ENCODE measurements at regions not wholly inside any gene's neighbourhood (a gene's known extent, or its start where the extent isn't known, plus 50 kb on each side); places are given as distances from the start of the nearest gene placed in this dataset.

- H3K36me3 Mint-ChIP-seq (ENCODE audit: low read depth), result no peaks in the 10 kb centered on the region
- H3K4me3 Mint-ChIP-seq, result no peak overlapping the region
- H3K36me3 ChIP-seq (ENCODE audit: control insufficient read depth, insufficient read depth, low read length), result no peaks in the 10 kb centered on the region
- no peak for DNase-seq
- H3K4me1 ChIP-seq (ENCODE audit: control insufficient read depth, insufficient read depth, low read length), result no peaks in the 10 kb centered on the region
- H3K4me1 Mint-ChIP-seq, result peaks cover 33% of the 10 kb centered on the region
- TF ChIP-seq, protein P1, sequence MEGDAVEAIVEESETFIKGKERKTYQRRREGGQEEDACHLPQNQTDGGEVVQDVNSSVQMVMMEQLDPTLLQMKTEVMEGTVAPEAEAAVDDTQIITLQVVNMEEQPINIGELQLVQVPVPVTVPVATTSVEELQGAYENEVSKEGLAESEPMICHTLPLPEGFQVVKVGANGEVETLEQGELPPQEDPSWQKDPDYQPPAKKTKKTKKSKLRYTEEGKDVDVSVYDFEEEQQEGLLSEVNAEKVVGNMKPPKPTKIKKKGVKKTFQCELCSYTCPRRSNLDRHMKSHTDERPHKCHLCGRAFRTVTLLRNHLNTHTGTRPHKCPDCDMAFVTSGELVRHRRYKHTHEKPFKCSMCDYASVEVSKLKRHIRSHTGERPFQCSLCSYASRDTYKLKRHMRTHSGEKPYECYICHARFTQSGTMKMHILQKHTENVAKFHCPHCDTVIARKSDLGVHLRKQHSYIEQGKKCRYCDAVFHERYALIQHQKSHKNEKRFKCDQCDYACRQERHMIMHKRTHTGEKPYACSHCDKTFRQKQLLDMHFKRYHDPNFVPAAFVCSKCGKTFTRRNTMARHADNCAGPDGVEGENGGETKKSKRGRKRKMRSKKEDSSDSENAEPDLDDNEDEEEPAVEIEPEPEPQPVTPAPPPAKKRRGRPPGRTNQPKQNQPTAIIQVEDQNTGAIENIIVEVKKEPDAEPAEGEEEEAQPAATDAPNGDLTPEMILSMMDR (conservative IDR thresholded peaks at IDR 0.05), result no peak
- peaks cover 14% of the 10 kb centered on the region for H3K9me3 ChIP-seq (ENCODE audit: control insufficient read depth, low read length)
- no peak overlapping the region for H3K9ac ChIP-seq (ENCODE audit: extremely low read depth, low read length, poor library complexity, severe bottlenecking)
- WGBS, 2 experiments (ENCODE audit: insufficient coverage in 1 of 2, insufficient read length in 1 of 2), result 86 to 93% methylated on average over 2 to 3 of the region's 4 CpGs
- no peak overlapping the region for H3K4me3 ChIP-seq (ENCODE audit: low read length)
- peaks cover 2% of the 10 kb centered on the region for H3K27me3 Mint-ChIP-seq (ENCODE audit: insufficient read depth)
- no peaks in the 10 kb centered on the region for H3K27me3 ChIP-seq (ENCODE audit: control insufficient read depth, insufficient read depth, low read length, poor library complexity, severe bottlenecking)
- no peak overlapping the region for H3K27ac ChIP-seq (ENCODE audit: low read depth, low read length)
- no peak overlapping the region for H3K27ac Mint-ChIP-seq
- H3K9me3 Mint-ChIP-seq, result peaks cover 9% of the 10 kb centered on the region
Observed at GRCh38 chr1:224791362-224791941, 138.0 kb upstream of the DNAH14 start.

GRCh38 chr1:224795591-224795990 lies 133.9 kb upstream of the DNAH14 start:
- Histone ChIP-seq H3K9me3 (ENCODE audit: control insufficient read depth, low read length) (no peaks in the 10 kb centered on the region), H3K27ac (ENCODE audit: low read depth, low read length) (no peak overlapping the region), H3K4me1 (ENCODE audit: control insufficient read depth, insufficient read depth, low read length) (no peaks in the 10 kb centered on the region), H3K36me3 (ENCODE audit: control insufficient read depth, insufficient read depth, low read length) (no peaks in the 10 kb centered on the region), H3K4me3 (ENCODE audit: low read length) (no peak overlapping the region), H3K27me3 (ENCODE audit: control insufficient read depth, insufficient read depth, low read length, poor library complexity, severe bottlenecking) (no peaks in the 10 kb centered on the region), H3K9ac (ENCODE audit: extremely low read depth, low read length, poor library complexity, severe bottlenecking) (no peak overlapping the region)
- WGBS, 2 experiments (ENCODE audit: insufficient coverage in 1 of 2, insufficient read length in 1 of 2), result 45 to 100% methylated on average over 1 to 2 of the region's 2 CpGs
- peaks cover 3% of the 10 kb centered on the region for H3K27me3 Mint-ChIP-seq (ENCODE audit: insufficient read depth)
- no peak overlapping the region for H3K27ac Mint-ChIP-seq
- no peak overlapping the region for H3K4me3 Mint-ChIP-seq
- peak; percentile 20 for DNase-seq
- peaks cover 1% of the 10 kb centered on the region for H3K9me3 Mint-ChIP-seq
- H3K36me3 Mint-ChIP-seq (ENCODE audit: low read depth), result no peaks in the 10 kb centered on the region
- H3K4me1 Mint-ChIP-seq, result peaks cover 29% of the 10 kb centered on the region
- TF ChIP-seq, protein P1 (conservative IDR thresholded peaks at IDR 0.05), result no peak

DNA sequence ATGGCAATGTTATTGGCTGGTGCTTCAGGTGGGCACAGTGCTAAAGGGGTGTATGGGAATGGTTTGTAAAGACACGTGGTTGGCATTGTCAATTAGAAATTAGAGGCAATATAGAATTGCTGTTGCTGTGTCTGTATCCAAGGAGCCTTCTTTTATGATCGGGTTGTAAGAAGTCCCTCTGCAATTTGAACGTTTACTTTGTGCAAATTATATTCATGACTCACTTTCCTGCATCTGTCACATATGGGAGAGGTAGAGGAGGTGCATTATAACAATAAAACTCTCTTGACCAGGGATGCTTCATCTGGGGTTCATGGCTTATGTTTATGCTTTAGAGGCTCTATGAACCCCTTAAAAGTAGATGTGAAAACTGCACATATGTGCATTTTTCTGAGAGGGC lies 130.4 kb upstream of the DNAH14 start:
- no peaks in the 10 kb centered on the region for H3K9me3 ChIP-seq (ENCODE audit: control insufficient read depth, low read length)
- no peaks in the 10 kb centered on the region for H3K4me1 ChIP-seq (ENCODE audit: control insufficient read depth, insufficient read depth, low read length)
- H3K27ac ChIP-seq (ENCODE audit: low read depth, low read length), result no peak overlapping the region
- Mint-ChIP-seq H3K4me1 (peaks cover 13% of the 10 kb centered on the region), H3K27me3 (ENCODE audit: insufficient read depth) (peaks cover 3% of the 10 kb centered on the region), H3K9me3 (peaks cover 1% of the 10 kb centered on the region), H3K27ac (no peak overlapping the region), H3K36me3 (ENCODE audit: low read depth) (no peaks in the 10 kb centered on the region), H3K4me3 (no peak overlapping the region)
- WGBS, 2 experiments (ENCODE audit: insufficient coverage in 1 of 2, insufficient read length in 1 of 2), result 72 to 84% methylated on average over 3 of the region's 3 CpGs
- DNase-seq, result no peak
- H3K4me3 ChIP-seq (ENCODE audit: low read length), result no peak overlapping the region
- no peak overlapping the region for H3K9ac ChIP-seq (ENCODE audit: extremely low read depth, low read length, poor library complexity, severe bottlenecking)
- TF ChIP-seq, protein P1 (conservative IDR thresholded peaks at IDR 0.05), result no peak
- H3K27me3 ChIP-seq (ENCODE audit: control insufficient read depth, insufficient read depth, low read length, poor library complexity, severe bottlenecking), result no peaks in the 10 kb centered on the region
- no peaks in the 10 kb centered on the region for H3K36me3 ChIP-seq (ENCODE audit: control insufficient read depth, insufficient read depth, low read length)

Data from endodermal cell (in vitro differentiated cells).